Activated effector memory CD4-positive, alpha-beta T cell treated with Interleukin-2 at 50 U/mL for 16 hours (primary cell): ENCODE measurements at regions not wholly inside any gene's neighbourhood (a gene's known extent, or its start where the extent isn't known, plus 50 kb on each side); places are given as distances from the start of the nearest gene placed in this dataset.
"Not testable (repeated sequence)": the region's sequence is repeated elsewhere in the genome, so short reads cannot be mapped to it uniquely, and the experiment has no call there.

Experiments used
- DNase-seq: peaks from one replicate; pipeline ENCODE4 v3.0.0-alpha.2; 2020

GRCh38 chr11:67940440-67940839 is 63.5 kb downstream of the UNC93B1 start:
- DNase-seq = not testable (repeated sequence)

DNA sequence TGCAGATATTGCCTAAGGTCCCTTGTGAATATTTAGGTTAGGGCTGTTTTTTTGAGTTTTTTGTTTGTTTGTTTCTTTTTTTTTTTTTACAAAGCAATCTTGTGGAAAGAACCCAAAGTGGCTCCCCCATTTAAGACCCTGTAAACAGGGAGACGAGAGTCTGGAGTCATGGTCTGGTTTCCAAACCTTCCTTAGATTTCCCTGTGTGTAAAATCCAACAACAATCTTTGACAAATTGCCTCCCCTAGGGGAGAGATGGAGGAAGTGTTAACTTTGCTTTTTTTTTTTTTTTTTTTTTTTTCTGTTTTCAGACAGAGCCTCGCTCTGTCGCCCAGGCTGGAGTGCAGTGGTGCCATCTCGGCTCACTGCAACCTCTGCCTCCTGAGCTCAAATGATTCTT is 64.9 kb downstream of the UNC93B1 start:
- DNase-seq = not testable (repeated sequence)

DNA sequence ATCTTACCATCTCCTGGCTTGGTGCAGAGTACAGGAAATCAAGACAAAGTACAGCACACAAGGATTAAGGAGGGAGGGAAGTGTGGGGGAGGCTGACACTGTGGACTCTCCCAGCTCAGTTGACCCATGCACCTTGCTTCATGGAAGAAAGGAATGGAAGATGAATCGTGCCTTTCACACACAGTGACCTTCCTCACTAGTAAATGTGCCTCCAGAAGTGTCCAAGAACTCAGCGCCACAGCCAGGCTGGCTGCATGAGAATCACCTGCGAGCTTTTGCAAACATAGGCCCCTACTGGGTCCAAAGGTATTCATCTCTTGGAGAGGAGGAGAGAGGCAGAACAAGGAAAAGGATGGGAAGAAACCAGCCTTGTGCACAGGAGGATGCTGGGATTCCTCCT is 65.5 kb downstream of the UNC93B1 start:
- DNase-seq = not testable (repeated sequence)

- DNase-seq = not testable (repeated sequence)
Observed at GRCh38 chr11:67923565-67923964, 80.3 kb downstream of the UNC93B1 start.

- not testable (repeated sequence) for DNase-seq
Observed at GRCh38 chr11:67920546-67920945, 83.4 kb downstream of the UNC93B1 start.

DNA sequence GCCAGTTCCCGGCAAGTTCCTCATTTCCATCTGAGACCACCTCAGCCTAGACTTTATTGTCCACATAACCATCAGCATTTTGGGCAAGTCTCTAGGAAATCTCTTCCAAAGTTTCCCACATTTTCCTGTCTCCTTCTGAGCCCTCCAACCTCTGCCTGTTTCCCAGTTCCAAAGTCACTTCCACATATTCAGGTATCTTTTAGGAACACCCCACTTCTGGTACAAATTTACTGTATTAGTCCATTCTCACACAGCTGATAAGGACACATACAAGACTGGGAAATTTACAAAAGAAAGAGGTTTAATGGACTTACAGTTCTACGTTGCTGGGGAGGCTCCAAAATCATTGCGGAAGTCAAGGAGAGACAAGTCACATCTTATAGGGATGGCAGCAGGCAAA is 91.7 kb downstream of the UNC93B1 start:
- DNase-seq = not testable (repeated sequence)

GRCh38 chr11:67911211-67911610 is 92.7 kb downstream of the UNC93B1 start:
- DNase-seq = not testable (repeated sequence)

DNA sequence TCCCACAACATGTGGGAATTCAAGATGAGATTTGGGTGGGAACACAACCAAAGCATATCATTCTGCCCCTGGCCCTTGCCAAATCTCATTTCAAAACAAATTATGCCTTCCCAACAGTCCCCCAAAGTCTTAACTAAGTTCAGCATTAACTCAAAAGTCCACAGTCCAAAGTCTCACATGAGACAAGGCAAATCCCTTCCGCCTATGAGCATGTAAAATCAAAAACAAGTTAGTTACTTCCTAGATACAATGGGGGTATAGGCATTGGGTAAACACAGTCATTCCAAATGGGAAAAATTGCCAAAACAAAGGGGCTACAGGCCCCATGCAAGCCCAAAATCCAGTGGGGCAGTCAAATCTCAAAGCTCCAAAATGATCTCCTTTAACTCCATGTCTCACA is 93.1 kb downstream of the UNC93B1 start:
- not testable (repeated sequence) for DNase-seq

DNA sequence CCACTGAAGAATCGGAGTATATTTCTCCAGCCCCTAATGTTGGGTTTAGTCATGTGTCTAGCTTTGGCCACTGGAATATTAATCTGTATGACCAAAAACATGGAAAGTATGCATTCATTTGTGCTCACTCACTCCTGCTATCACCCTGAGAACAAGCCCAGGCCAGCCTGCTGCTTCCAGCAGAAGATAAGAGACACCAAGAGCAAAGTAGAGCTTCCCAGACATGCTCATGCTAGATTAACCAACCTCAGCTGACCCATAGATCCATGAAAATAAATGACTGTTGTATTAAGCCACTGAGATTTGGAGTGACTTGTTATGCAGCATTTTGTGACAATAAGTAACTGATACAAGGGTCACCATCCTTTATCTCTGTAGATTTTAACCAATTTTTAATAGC is 96.9 kb downstream of the UNC93B1 start:
- not testable (repeated sequence) for DNase-seq

DNA sequence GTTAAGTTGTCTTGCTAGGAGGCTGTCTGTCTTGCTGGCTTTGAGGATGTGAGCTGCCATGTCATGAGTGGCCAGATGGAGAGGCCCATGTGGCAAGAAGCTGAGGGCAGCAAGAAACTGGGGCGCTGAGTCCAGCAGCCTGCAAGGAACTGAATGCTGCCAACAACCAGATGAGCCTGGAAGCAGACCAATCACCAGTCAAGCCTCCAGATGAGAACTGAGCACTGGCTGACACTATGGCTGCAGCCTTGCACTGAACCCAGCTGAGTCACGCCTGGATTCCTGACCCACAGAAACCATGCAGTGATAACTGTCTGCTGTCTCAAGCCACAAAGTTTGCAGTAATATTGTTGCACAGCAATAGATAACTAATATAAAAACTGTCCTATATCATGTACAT is 104.4 kb downstream of the UNC93B1 start:
- not testable (repeated sequence) for DNase-seq

DNA sequence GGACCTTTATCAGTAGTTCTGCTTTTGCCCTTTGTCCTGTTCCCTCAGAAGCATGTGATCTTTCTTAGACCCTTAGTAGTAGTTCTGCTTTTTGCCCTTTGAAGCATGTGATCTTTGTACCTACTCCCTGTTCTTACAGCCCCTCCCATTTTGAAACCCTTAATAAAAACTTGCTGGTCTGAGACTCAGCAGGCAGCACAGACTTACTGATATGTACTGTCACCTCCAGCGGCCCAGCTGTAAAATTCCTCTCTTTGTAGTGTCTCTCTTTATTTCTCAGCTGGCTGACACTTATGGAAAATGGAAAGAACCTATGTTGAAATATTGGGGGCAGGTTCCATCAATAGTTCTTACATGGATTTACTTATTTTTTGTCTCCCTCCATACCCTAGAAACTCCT is 110.4 kb downstream of the UNC93B1 start:
- not testable (repeated sequence) for DNase-seq

GRCh38 chr11:67889646-67890045 is 114.3 kb downstream of the UNC93B1 start:
- not testable (repeated sequence) for DNase-seq

DNA sequence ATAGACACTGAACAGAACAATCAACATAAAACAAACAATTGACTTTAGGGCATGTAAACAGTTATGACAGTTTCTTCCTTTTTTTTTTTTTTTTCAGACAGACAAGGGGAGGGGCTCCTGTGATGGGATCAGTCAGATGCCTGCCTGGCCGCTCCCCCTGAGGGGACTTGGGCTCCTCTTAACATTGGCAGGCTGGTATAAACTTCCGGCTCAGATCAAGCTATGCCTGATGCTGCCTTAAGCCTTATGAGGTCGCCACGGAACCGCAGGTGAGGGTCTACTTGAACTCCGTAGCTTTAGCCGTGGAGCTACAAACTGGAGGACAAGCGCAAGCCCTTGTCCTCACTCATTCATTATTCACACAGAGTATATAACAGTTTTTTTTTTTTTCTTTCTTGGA is 115.8 kb downstream of the UNC93B1 start:
- DNase-seq = not testable (repeated sequence)

DNA sequence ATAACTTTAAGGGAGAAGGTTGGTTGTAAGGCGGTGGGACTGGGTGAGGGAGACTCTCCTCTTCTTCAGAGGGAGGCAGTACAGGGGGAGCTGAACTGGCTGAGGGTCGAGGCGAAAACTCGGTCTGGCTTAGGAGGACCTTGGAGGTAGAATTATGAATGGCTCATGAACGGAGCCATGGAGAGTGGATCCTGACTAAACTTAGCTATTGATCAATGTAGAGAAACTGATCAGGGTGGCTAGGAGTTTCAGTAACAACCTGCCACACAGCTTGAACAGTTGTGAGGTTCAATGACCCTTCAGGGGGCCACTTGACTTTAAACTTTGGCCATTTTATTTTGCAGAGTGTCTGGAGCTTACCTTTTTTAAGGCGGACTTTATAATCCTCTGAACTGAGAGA is 117.2 kb downstream of the UNC93B1 start:
- not testable (repeated sequence) for DNase-seq

DNA sequence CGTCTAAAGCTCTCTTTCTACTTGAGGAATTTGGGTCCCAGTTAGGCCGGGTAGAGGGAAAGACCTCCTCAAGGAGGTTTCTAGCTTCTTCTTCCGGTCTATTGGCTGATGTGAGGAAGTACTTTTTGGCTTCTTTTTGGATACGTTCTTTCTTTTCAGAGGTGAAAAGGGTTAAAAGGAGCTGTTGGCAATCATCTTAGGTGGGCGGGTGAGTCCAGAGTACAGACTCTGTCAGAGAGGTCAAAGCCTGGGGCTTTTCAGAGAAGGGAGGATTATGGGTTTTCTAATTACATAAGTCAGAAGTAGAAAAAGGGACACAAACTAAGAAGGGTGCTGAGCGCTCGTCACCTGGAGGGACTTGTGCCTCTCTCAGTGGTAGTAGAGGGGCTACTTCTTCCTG is 117.7 kb downstream of the UNC93B1 start:
- not testable (repeated sequence) for DNase-seq

GRCh38 chr11:67885574-67885973 is 118.3 kb downstream of the UNC93B1 start:
- DNase-seq = not testable (repeated sequence)

DNA sequence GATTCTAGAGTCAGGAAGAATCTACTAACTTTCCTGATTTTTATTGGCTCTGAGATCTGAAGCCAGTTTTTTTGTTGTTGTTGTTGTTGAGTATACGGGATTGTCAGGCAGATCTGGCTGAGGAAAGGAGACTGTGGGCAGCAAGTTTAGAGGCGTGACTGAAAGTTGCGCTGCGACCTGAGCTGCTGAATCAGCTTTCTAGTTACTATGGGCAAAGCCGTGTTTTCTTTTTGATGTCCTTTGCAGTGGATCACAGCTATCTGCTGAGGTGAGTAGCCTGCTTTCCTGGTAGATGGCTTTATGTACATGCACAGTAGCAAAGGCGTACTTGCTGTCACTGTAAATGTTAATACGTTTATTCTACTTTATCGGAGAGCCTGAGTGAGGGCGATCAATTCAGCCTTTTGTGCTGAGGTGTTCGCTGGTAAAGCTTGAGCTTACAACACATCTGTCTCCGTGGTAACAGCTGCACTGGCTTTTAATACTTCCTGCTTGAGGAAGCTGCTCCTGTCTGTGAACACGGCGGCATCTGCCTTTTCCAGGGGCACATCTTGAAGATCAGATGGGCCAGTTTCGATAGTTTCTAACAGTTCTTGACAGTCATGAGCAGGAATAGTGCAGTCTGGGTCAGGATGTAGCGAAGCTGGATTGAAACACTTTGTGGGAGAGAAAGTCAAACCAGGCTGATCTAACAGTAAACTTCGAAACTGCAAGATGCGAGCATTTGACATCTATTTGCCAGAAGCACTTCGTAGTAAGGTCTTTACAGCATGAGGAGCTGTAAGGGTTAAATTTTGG is 118.9 kb downstream of the UNC93B1 start:
- DNase-seq = peak; percentile 41

DNA sequence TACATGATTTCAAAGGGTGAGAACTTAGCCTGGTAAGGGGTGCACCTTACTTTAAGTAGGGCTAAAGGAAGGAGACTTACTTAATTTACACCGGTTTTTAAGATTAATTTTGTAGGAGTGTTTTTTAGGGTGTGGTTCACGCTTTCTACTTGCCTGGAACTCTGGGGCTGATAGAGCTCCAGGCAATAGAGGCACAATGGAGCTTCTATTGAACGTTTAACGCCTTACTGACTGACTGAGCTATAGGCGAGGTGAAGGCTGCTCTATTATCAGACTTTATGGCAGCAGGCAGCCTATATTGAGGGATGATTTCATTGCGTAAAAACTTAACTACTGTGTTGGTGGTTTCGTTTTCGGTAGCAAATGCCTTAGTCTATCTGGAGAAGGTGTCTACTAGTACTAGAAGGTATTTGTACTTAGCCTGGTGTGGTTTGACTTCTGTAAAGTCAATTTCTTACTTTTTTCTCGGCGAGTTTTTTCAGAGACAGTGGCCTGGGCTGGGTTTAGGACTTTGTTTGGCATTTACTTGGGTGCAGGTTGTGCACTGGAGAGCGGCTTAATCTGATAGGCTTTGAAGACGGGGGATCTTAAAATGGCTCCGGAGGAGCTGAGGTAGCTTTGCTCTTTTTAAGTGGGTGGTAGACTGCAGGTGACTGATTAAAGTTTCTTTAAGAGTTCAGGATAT is 119.7 kb downstream of the UNC93B1 start:
- DNase-seq = peak; percentile 15

GRCh38 chr11:67882304-67882703 is 121.6 kb downstream of the UNC93B1 start:
- not testable (repeated sequence) for DNase-seq

DNA sequence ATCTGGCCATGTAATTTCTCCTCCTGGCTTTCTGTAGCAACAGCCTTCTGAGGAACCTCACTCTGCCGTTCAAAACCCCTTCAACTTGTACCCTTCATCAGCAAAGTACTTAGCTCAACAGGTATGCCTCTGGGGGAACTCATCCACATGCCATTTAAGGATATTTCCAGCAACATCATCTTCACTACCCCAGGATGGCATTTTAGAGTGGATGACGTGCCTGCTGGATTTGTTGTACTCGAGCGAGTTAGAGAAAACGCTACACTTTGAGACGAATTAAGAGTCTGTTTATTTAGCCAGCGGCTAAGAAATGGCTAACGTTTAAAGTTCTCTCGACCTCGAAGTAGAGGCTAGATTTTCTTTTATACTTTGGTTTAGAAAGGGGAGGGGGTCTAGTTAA is 122.1 kb downstream of the UNC93B1 start:
- not testable (repeated sequence) for DNase-seq

DNA sequence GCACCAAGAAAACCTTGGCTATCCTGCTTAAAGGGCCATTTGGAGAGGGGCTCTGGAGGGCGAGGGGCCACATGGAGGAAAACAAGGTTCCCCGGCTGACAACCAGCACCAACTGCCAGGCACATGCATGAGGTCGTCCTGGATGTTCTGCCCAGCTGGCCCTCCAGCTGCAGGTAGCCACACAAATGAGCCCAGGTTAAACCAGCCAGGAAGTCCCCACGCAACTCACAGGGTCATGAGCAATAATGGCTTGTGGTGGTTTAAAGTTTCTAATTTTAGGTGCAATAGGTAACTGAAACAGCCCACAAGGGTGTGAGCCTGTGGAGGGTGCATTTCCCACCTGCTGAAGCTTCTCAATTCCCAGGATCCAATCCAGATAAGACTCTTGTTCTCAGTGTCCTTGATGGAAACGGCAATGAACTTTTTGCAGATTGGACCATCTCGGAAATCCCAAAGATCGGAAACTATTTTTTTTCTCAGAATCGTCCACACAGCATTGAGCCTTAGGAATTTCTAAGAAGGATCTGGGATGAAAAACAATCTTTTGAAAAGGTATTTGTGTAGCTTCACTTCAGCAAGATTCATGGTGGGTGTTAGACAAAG is 123.2 kb downstream of the UNC93B1 start:
- not testable (repeated sequence) for DNase-seq

DNA sequence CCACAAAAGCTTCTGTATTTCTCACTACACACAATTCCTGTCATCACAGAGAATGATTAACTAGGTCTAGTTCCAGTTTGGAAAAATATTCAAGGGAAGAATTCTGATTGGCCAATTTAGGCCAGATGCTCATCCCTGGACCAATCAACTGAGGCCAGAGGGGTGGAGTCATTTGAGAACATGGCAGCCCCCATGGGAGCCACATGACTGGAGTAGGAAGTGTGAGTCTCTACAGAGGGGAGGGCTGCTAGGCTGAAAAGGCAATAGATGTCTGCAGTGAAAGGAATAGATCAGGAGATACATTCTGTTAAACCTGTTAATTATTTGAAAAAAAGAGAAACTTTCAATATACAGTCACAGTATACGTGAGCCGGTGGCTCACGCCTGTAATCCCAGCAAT is 125.2 kb downstream of the UNC93B1 start:
- not testable (repeated sequence) for DNase-seq

DNA sequence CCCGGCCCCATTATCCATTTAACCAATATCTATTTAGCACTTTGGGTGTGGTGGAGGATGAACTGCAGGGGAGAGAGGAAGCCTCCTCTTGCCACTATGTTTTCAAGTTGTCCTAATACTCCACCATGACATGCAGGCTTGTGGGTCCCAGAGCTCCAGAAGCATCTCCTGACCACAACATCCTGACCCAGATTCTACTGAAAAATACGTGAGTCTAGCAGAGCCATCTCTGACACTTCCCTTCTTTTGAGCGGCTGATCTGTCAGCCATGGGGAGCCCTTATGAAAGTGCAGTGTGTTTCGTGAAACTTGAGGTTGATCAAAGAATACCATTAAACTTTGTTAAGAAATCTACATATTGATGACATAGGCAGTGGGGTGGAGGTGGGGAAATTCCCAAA is 126.6 kb downstream of the UNC93B1 start:
- not testable (repeated sequence) for DNase-seq

GRCh38 chr11:67873223-67873622 is 130.7 kb downstream of the UNC93B1 start:
- DNase-seq = not testable (repeated sequence)
